T-helper 1 cell treated with Interleukin-12 subunit alpha and Interleukin-12 subunit beta and Interleukin-4 antibody, amounts not matched to agents 30 ng/mL and 1 ng/mL, for 36 hours (primary cell): ENCODE measurements at regions not wholly inside any gene's neighbourhood (a gene's known extent, or its start where the extent isn't known, plus 50 kb on each side); places are given as distances from the start of the nearest gene placed in this dataset.
"Not testable (repeated sequence)": the region's sequence is repeated elsewhere in the genome, so short reads cannot be mapped to it uniquely, and the experiment has no call there.

Experiments used
- intact Hi-C: fragments of 100-400 bp; cut with micrococcal nuclease; formaldehyde crosslinking; loops from one replicate; pipeline ENCODE4 v1.15.1; 2024

GRCh38 chr11:98736833-98737232 is 283.9 kb upstream of the CNTN5 start:
- intact Hi-C loops: no loop called here

GRCh38 chr11:98740321-98740720 is 280.4 kb upstream of the CNTN5 start:
- intact Hi-C loops: no loop called here

GRCh38 chr11:98763446-98763845 is 257.3 kb upstream of the CNTN5 start:
- intact Hi-C loops: not testable (repeated sequence)

- intact Hi-C loops: no loop called here
These were observed 253.8 kb upstream of the CNTN5 start for GRCh38 chr11:98766903-98767302.

- intact Hi-C loops: not testable (repeated sequence)
These were observed 250.7 kb upstream of the CNTN5 start for GRCh38 chr11:98770046-98770445.

- intact Hi-C loops: no loop called here
These were observed 249.0 kb upstream of the CNTN5 start for GRCh38 chr11:98771791-98772190.

- intact Hi-C loops: no loop called here
These were observed 247.9 kb upstream of the CNTN5 start for GRCh38 chr11:98772893-98773292.

GRCh38 chr11:98793276-98793675 is 227.5 kb upstream of the CNTN5 start:
- intact Hi-C loops: no loop called here

- intact Hi-C loops: no loop called here
These were observed 222.4 kb upstream of the CNTN5 start for GRCh38 chr11:98798333-98798732.

GRCh38 chr11:98800696-98801095 is 220.1 kb upstream of the CNTN5 start:
- intact Hi-C loops: loop anchor here (5.0 kb wide), 1 partner anchor 48 kb away; no protein-coding TSS in a partner anchor

GRCh38 chr11:98828986-98829708 is 191.6 kb upstream of the CNTN5 start:
- intact Hi-C loops: no loop called here

GRCh38 chr11:98829971-98830370 is 190.8 kb upstream of the CNTN5 start:
- intact Hi-C loops: no loop called here

GRCh38 chr11:98834776-98835175 is 186.0 kb upstream of the CNTN5 start:
- intact Hi-C loops: no loop called here

GRCh38 chr11:98835335-98835734 is 185.4 kb upstream of the CNTN5 start:
- intact Hi-C loops: no loop called here

GRCh38 chr11:98836156-98836555 is 184.6 kb upstream of the CNTN5 start:
- intact Hi-C loops: no loop called here

- intact Hi-C loops: no loop called here
These were observed 178.6 kb upstream of the CNTN5 start for GRCh38 chr11:98842187-98842586.

- intact Hi-C loops: no loop called here
These were observed 158.6 kb upstream of the CNTN5 start for GRCh38 chr11:98862169-98862568.

- intact Hi-C loops: no loop called here
These were observed 149.1 kb upstream of the CNTN5 start for GRCh38 chr11:98871690-98872089.

- intact Hi-C loops: no loop called here
These were observed 146.7 kb upstream of the CNTN5 start for GRCh38 chr11:98874050-98874449.

GRCh38 chr11:98895936-98896335 is 124.8 kb upstream of the CNTN5 start:
- intact Hi-C loops: no loop called here

- intact Hi-C loops: no loop called here
These were observed 79.8 kb upstream of the CNTN5 start for GRCh38 chr11:98940913-98941312.

- intact Hi-C loops: no loop called here
These were observed 76.3 kb upstream of the CNTN5 start for GRCh38 chr11:98944461-98944860.

GRCh38 chr11:98952107-98952506 is 68.6 kb upstream of the CNTN5 start:
- intact Hi-C loops: no loop called here

GRCh38 chr11:98955551-98955950 is 65.2 kb upstream of the CNTN5 start:
- intact Hi-C loops: no loop called here
